Neural cell (in vitro differentiated cells): ENCODE measurements at regions not wholly inside any gene's neighbourhood (a gene's known extent, or its start where the extent isn't known, plus 50 kb on each side); places are given as distances from the start of the nearest gene placed in this dataset.
A peak's percentile ranks its signal among the peaks of the same experiment; 100 is the strongest.

Source experiments
- H2AFZ ChIP-seq: fragments of 200-600, 300-800 bp; sonication (generic), shearing (Covaris generic); 2 replicates; pipeline ENCODE4 v1.6.0; 2014; ENCODE audit warnings: low read depth, mild to moderate bottlenecking, antibody characterized with exemption, low read length, moderate library complexity
- H3F3A ChIP-seq: fragments of 200-600 bp; shearing (Covaris generic); 2 replicates; pipeline ENCODE4 v1.6.1; 2016; ENCODE audit warnings: mild to moderate bottlenecking, moderate library complexity, mixed read lengths, antibody characterized with exemption, low read length; ENCODE audit not compliant: insufficient read depth, poor library complexity, severe bottlenecking
- H3K27ac ChIP-seq: fragments of 200-600, 300-800 bp; sonication (generic), shearing (Covaris generic); 2 replicates; pipeline ENCODE4 v1.5.1; 2014; ENCODE audit warnings: mild to moderate bottlenecking, low read length, moderate library complexity
- H3K27me3 ChIP-seq: fragments of 300-800, 200-600 bp; sonication (generic), shearing (Covaris generic); 2 replicates; pipeline ENCODE4 v1.6.0; 2014; ENCODE audit warnings: mild to moderate bottlenecking, low read depth, low read length, moderate library complexity; ENCODE audit not compliant: insufficient read depth
- H3K36me3 ChIP-seq: fragments of 300-800, 200-600 bp; sonication (generic), shearing (Covaris generic); 2 replicates; pipeline ENCODE4 v1.5.1; 2014; ENCODE audit warnings: mild to moderate bottlenecking, antibody characterized with exemption, low read length, moderate library complexity; ENCODE audit not compliant: insufficient read depth
- H3K4me2 ChIP-seq: fragments of 300-800, 200-600 bp; sonication (generic), shearing (Covaris generic); 2 replicates; pipeline ENCODE4 v1.6.0; 2014; ENCODE audit warnings: mild to moderate bottlenecking, low read length
- H3K4me3 ChIP-seq: fragments of 300-800, 200-600 bp; sonication (generic), shearing (Covaris generic); 2 replicates; pipeline ENCODE4 v1.5.1; 2014; ENCODE audit warnings: mild to moderate bottlenecking, low read length, moderate library complexity
- H3K79me2 ChIP-seq: fragments of 200-600 bp; shearing (Covaris generic); replicated peaks from 2 replicates; pipeline ENCODE4 v1.6.0; 2014; ENCODE audit warnings: mild to moderate bottlenecking, low read length, moderate library complexity; ENCODE audit not compliant: insufficient read depth
- H3K9ac ChIP-seq: fragments of 300-800, 200-600 bp; sonication (generic), shearing (Covaris generic); 2 replicates; pipeline ENCODE4 v1.6.1; 2016; ENCODE audit warnings: mild to moderate bottlenecking, low read length, mixed read lengths
- H3K9me2 ChIP-seq: fragments of 200-600 bp; shearing (Covaris generic); 2 replicates; pipeline ENCODE4 v1.6.1; 2016; ENCODE audit warnings: mild to moderate bottlenecking, low read length, mixed read lengths; ENCODE audit not compliant: insufficient read depth
- H3K9me3 ChIP-seq: fragments of 200-600, 300-800 bp; sonication (generic), shearing (Covaris generic); 2 replicates; pipeline ENCODE4 v1.6.1; 2016; ENCODE audit warnings: mild to moderate bottlenecking, mixed run types, low read length, moderate library complexity, mixed read lengths
- H4K20me1 ChIP-seq: fragments of 200-600 bp; shearing (Covaris generic); 2 replicates; pipeline ENCODE4 v1.6.1; 2016; ENCODE audit warnings: mild to moderate bottlenecking, mixed run types; ENCODE audit not compliant: insufficient read depth
- CTCF ChIP-seq: fragments of 450-650 bp; IDR thresholded peaks from 2 replicates; pipeline ENCODE4 v1.5.1; 2014; ENCODE audit warnings: antibody characterized with exemption, mild to moderate bottlenecking, moderate library complexity; ENCODE audit not compliant: poor library complexity, severe bottlenecking
- EP300 ChIP-seq: fragments of 450-650 bp; conservative IDR thresholded peaks from 2 replicates; pipeline ENCODE4 v1.6.1; 2014; ENCODE audit warnings: antibody characterized with exemption, mild to moderate bottlenecking, moderate library complexity; ENCODE audit not compliant: poor library complexity, severe bottlenecking
- EZH2 ChIP-seq: fragments of 200-600, 300-800 bp; shearing (Covaris generic), sonication (generic); IDR thresholded peaks from 2 replicates; pipeline ENCODE4 v1.6.1; 2014; ENCODE audit warnings: antibody characterized with exemption, low read length, borderline replicate concordance, mild to moderate bottlenecking; ENCODE audit not compliant: insufficient read depth, poor library complexity, severe bottlenecking
- MXI1 ChIP-seq: fragments of 450-650 bp; conservative IDR thresholded peaks from 2 replicates; pipeline ENCODE4 v1.6.1; 2014; ENCODE audit warnings: antibody characterized with exemption, mild to moderate bottlenecking; ENCODE audit not compliant: poor library complexity, severe bottlenecking
- POLR2AphosphoS5 ChIP-seq: IDR thresholded peaks from 2 replicates; pipeline ENCODE4 v1.6.1; 2012
- RAD21 ChIP-seq: fragments of 450-650 bp; conservative IDR thresholded peaks from 2 replicates; pipeline ENCODE4 v1.6.1; 2014; ENCODE audit warnings: antibody characterized with exemption, mild to moderate bottlenecking, moderate library complexity
- REST ChIP-seq: IDR thresholded peaks from 2 replicates; pipeline ENCODE4 v1.6.1; 2012; ENCODE audit warnings: borderline replicate concordance
- SMC3 ChIP-seq: fragments of 450-650 bp; conservative IDR thresholded peaks from 2 replicates; pipeline ENCODE4 v1.6.1; 2014; ENCODE audit warnings: antibody characterized with exemption, mild to moderate bottlenecking, moderate library complexity; ENCODE audit not compliant: poor library complexity
- TAF1 ChIP-seq: IDR thresholded peaks from 2 replicates; pipeline ENCODE4 v1.6.1; 2012; ENCODE audit warnings: low read depth

- Histone ChIP-seq H3K79me2 (no peaks in the 10 kb centered on the region), H3K27ac (no peak overlapping the region), H3K9me2 (no peaks in the 10 kb centered on the region), H3K9ac (no peak overlapping the region), H2AFZ (no peak overlapping the region), H3K4me2 (no peak overlapping the region), H3K4me3 (no peak overlapping the region), H3K36me3 (no peaks in the 10 kb centered on the region), H3K27me3 (no peaks in the 10 kb centered on the region), H3F3A (no peaks in the 10 kb centered on the region), H3K9me3 (no peaks in the 10 kb centered on the region), H4K20me1 (no peaks in the 10 kb centered on the region)
- TF ChIP-seq SMC3 (peak; percentile 89), REST (no peak), RAD21 (peak; percentile 89), CTCF (peak; percentile 81)
These were observed 1050.7 kb downstream of the SORCS3 start for GRCh38 chr10:105691811-105692210.

- H3K9ac ChIP-seq, result no peak overlapping the region
- no peaks in the 10 kb centered on the region for H3K36me3 ChIP-seq
- H3K9me3 ChIP-seq, result no peaks in the 10 kb centered on the region
- H3K9me2 ChIP-seq, result no peaks in the 10 kb centered on the region
- TF ChIP-seq CTCF (no peak), POLR2AphosphoS5 (no peak), MXI1 (no peak), TAF1 (no peak), EZH2 (no peak), REST (no peak), EP300 (no peak), RAD21 (no peak), SMC3 (no peak)
- no peaks in the 10 kb centered on the region for H3K79me2 ChIP-seq
- no peaks in the 10 kb centered on the region for H4K20me1 ChIP-seq
- no peak overlapping the region for H2AFZ ChIP-seq
- no peaks in the 10 kb centered on the region for H3F3A ChIP-seq
- H3K4me3 ChIP-seq, result no peak overlapping the region
- no peaks in the 10 kb centered on the region for H3K27me3 ChIP-seq
- no peak overlapping the region for H3K27ac ChIP-seq
- no peak overlapping the region for H3K4me2 ChIP-seq
These were observed 1041.8 kb downstream of the SORCS3 start for GRCh38 chr10:105682911-105683310.
